ENCODE measurements at regions not wholly inside any gene's neighbourhood (a gene's known extent, or its start where the extent isn't known, plus 50 kb on each side); places are given as distances from the start of the nearest gene placed in this dataset.

GRCh38 chr4:171588764-171589163, 224.4 kb upstream of the GALNTL6 start:
- no peak for DNase-seq (ENCODE audit: low read depth)
- no peak overlapping the region for H3K4me3 ChIP-seq (ENCODE audit: low read length)
- TF ChIP-seq CTCF (conservative IDR thresholded peaks at IDR 0.05; ENCODE audit: low read depth, low read length): no peak

GRCh38 chr4:171588051-171588545, 225.1 kb upstream of the GALNTL6 start:
- TF ChIP-seq CTCF (conservative IDR thresholded peaks at IDR 0.05; ENCODE audit: low read depth, low read length): no peak
- no peak overlapping the region for H3K4me3 ChIP-seq (ENCODE audit: low read length)
- no peak for DNase-seq (ENCODE audit: low read depth)

- TF ChIP-seq CTCF (conservative IDR thresholded peaks at IDR 0.05; ENCODE audit: low read depth, low read length): no peak
- H3K4me3 ChIP-seq (ENCODE audit: low read length): no peak overlapping the region
- no peak for DNase-seq (ENCODE audit: low read depth)
Measured at GRCh38 chr4:171583790-171584189, 229.4 kb upstream of the GALNTL6 start.

- DNase-seq (ENCODE audit: low read depth): no peak
Measured at GRCh38 chr4:171582961-171583581, 230.1 kb upstream of the GALNTL6 start.

GRCh38 chr4:171573181-171573580, 240.0 kb upstream of the GALNTL6 start:
- no peak for DNase-seq (ENCODE audit: low read depth)
- H3K4me3 ChIP-seq (ENCODE audit: low read length): no peak overlapping the region
- no peak for TF ChIP-seq CTCF (conservative IDR thresholded peaks at IDR 0.05; ENCODE audit: low read depth, low read length)

More at GRCh38 chr4:171582961-171583581, 230.1 kb upstream of the GALNTL6 start:
- no peak overlapping the region for H3K4me3 ChIP-seq (ENCODE audit: low read length)
- no peak for TF ChIP-seq CTCF (conservative IDR thresholded peaks at IDR 0.05; ENCODE audit: low read depth, low read length)

- TF ChIP-seq CTCF (conservative IDR thresholded peaks at IDR 0.05; ENCODE audit: low read depth, low read length): no peak
- H3K4me3 ChIP-seq (ENCODE audit: low read length): no peak overlapping the region
- DNase-seq (ENCODE audit: low read depth): no peak
Measured at GRCh38 chr4:171565130-171565788, 247.9 kb upstream of the GALNTL6 start.

- no peak overlapping the region for H3K4me3 ChIP-seq (ENCODE audit: low read length)
- no peak for TF ChIP-seq CTCF (conservative IDR thresholded peaks at IDR 0.05; ENCODE audit: low read depth, low read length)
Measured at GRCh38 chr4:171561419-171561818, 251.8 kb upstream of the GALNTL6 start.

More at GRCh38 chr4:171561419-171561818, 251.8 kb upstream of the GALNTL6 start:
- DNase-seq (ENCODE audit: low read depth): no peak

Measured in retinal pigment epithelial cell (primary cell).